ENCODE measurements at regions not wholly inside any gene's neighbourhood (a gene's known extent, or its start where the extent isn't known, plus 50 kb on each side); places are given as distances from the start of the nearest gene placed in this dataset.

DNA sequence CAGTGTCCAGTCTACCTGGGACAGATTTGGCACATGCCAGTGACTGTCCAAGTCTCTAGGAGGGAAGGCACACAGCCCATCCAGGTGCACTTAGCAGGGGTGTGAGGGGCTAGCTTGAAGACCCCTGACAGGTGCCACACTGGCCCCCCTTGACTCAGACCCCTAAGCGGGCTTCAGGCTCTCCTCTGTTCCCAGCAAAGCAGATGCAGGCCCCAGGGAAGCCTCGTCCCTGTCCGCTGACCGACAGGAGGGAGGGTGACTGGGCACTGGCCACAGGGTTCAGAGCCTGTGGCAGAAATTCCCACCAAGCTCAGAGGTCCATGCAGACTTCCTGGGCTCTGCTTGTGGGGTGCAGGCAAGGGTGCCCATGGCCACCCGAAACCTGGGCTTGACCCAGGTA lies 239.8 kb upstream of the MYT1L start:
- no peak for DNase-seq (ENCODE audit: low read depth)

DNA sequence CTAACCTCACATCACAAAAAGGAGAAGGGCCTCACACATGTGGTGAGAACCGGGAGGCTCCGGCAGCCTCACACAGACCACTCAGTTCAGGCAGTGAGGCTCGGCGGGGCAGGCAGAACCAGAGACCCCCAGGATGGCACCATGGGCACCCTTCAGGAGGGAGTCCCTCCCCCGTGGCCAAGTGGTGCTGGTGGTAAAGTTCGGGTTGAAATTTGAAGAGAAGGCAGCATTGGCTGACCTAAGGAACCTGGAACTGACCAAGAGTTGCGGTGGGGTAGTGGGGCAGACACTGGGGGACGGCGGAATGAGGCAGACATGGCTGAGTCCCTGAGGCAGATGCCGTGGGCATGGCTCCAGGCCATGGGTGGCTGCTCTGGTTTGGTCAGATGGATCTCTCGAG lies 239.3 kb upstream of the MYT1L start:
- no peak for DNase-seq (ENCODE audit: low read depth)

- DNase-seq (ENCODE audit: low read depth) = no peak
Measured at GRCh38 chr2:2569836-2570235, 238.8 kb upstream of the MYT1L start.

- DNase-seq (ENCODE audit: low read depth) = no peak
Measured at GRCh38 chr2:2569306-2569705, 238.2 kb upstream of the MYT1L start.

DNA sequence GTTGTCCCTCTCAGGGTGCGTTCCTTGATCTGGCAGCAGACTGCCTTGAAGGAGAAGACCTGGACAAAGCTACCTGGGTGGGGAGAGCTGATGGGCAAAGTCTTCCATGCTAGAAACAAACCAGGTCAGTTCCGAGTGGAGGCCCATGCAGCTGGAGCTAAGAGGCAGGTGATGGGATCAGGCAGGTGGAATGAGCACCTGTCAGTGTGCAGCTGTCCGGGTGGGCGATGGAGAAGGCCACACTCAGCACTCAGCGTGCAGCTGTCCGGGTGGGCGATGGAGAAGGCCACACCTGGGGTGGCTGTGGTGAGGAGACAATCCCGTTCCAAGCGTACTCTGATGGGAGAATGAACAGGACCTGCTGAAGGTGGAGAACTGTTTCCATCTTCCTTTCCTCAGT lies 237.3 kb upstream of the MYT1L start:
- no peak for DNase-seq (ENCODE audit: low read depth)

DNA sequence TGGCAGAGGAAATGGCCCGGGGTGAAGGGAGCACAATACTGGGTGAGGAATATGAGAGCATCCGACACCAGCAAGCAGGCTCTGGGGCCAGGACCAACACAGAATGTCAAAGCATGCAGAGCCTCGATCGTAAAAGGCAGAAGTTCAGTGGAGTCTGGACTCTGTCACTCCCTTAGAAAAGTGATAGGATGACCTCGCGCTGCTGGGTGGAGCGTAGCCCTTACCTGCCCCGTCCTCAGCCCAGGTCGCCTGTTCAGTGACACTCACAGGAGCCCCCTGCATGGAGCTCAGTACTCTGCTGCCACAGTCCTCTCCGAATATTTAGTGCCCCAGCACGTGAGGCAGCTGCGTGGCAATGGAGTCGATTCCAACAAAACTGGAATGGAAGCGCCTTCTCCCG lies 236.7 kb upstream of the MYT1L start:
- DNase-seq (ENCODE audit: low read depth) = no peak

GRCh38 chr2:2566396-2567323 lies 235.6 kb upstream of the MYT1L start:
- DNase-seq (ENCODE audit: low read depth) = no peak

GRCh38 chr2:2565671-2566070 lies 234.6 kb upstream of the MYT1L start:
- no peak for DNase-seq (ENCODE audit: low read depth)

DNA sequence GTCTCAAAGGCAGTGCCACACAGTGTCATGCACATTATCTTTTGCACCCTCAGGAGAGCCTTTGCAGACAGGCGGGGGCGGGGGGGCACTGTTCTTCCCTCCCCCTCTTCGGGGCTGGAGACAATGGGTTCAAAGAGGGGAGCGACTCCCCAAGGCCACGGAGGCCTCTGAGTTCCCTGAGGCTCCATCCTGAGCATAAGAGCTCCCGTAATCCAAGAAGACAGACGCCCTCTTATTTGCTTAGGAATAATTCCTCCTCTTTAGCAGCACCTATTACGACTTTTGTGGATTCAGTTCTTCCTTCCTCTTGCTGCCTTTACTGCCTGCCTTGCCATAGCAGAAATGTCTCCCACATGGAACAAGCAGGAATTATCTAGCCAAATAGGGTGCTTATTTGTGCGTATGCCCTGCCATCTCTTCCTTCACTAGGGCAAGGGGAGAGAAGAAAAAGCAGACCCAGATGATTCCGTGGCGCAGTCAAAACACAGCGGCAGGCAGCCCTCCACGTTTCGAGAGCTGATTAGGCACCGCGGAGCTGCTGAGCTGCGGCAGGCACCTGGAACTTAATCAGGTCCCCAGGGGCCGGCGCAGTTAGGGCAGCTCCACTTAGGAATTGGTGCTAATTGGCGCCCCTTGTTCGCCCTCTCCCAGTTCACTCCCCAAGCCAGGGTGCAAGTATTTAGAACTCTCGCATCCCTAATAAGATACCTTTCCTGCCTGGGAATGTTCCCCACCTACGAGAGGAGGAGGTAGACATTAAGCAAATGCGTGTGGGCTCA lies 233.4 kb upstream of the MYT1L start:
- no peak for DNase-seq (ENCODE audit: low read depth)

- no peak for DNase-seq (ENCODE audit: low read depth)
Measured at GRCh38 chr2:2563309-2563860, 232.3 kb upstream of the MYT1L start.

DNA sequence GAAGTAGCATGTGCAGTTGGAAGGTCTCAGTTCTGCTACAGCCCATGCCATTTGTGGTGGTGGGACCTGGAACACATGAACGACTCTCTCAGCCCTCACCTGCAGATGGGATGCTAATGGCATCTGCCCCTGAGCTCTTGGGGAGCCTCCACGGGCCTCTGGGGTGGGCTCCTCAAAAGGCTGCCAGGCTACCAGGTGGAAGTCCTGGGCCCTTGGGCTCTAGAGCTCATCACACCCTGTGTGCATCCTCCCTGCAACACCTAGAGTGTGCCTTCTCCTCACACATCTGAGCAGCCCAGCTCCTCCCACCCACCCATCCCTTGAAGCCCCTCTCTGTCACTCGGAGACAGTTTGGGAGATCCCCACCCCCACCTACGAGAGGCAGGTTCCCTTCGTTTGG lies 231.8 kb upstream of the MYT1L start:
- DNase-seq (ENCODE audit: low read depth) = no peak

DNA sequence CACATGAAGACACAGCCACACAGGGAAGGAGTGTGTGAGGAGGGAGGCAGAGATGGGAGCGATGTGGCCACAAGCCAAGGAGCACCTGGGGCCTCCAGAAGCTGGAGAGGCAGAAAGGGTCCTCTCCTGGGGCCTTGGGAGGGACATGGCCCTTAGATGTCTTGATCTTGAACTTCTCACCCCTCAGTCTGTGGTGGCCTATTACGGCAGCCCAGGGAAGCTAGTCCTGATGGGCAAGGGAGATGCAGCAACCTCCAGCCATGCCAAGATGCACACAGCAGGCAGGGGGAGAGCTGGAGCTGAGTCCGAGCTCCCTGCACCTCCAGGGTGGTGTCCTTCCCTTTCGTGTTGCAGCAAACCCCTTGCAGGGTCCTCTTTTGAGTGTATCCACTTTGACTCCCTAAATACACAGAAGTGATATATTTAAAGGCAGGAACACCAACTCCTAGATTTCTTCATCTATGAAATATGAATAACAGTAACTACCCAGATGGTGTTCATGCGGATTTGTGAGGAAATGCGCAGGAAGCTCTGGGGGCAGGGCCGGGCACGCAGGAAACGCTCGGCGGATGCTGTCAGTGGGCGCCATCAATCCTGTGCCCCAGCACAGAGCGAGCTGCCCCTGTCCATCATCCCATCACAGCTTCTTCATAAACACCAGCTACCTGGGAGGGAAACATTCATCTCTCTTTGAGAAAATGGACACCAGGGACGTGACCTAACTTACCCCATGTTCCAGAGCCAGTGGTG lies 230.4 kb upstream of the MYT1L start:
- no peak for DNase-seq (ENCODE audit: low read depth)

DNA sequence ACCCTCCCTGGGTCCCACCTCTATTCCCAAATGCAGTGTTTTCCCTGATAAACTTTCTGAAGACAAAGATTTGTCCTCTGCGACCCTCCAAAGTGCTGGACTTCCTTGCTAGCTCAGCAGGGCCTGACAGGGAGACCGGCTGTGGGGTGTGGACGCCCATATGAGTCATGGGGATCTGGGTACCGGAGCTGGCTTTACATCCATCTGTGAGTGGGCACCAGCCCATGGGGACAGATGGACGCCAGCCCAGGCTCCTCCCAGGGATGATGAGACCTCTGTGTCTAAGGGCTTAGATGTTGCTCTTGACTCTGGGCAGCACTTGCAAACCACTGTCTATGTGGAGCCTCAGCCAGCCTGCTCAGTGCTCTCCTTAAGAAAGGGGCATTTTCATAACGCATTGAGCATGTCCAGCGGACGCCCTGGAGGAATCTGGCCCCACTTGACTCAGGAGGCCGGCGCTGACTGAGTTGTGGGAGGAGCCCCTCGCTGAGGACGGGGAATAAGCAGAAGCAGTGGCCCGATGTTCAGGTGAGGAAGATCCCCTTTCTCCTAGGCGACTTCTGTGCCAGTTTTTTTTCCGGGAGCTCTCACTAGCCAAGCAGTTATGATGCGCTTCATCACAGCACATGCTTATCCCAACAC lies 229.4 kb upstream of the MYT1L start:
- DNase-seq (ENCODE audit: low read depth) = no peak

DNA sequence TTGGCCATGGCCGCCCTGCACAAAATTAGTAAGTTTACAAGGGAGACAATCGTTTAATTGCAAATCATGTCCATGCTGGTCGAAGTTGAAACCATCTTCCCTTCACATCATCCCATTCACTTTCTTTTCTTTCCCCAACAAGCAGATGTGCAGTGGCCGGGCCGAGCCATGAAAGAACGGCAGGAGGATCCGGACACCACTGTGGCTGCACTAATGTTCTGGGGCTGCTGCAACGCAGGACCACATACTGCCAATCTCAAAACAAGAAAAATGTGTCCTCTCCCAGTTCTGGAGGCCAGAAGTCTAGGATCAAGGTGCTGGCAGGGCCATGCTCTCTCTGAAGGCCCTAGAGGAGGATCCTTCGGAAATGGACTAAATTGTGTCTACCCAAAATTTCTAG lies 227.4 kb upstream of the MYT1L start:
- no peak for DNase-seq (ENCODE audit: low read depth)

DNA sequence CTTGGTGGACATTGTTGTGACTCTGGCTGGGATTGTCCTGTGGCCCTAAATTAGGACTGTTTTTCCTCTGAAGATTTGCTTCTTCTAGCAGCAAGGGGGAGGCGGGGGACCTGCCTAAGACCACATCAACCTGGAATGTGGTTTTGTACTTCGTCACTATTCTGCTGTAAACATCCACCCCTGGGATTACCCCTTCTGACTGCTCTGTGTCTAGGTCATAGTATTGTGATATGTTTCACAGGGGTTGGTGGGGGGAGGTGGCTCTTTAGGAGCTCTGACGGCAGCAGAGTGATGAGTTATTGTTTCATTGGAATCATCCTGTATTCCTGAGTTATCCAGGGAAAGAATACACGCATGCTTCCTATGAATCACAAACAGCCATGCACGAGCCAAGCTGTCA lies 226.4 kb upstream of the MYT1L start:
- no peak for DNase-seq (ENCODE audit: low read depth)

- no peak for DNase-seq (ENCODE audit: low read depth)
Measured at GRCh38 chr2:2550856-2551255, 219.8 kb upstream of the MYT1L start.

DNA sequence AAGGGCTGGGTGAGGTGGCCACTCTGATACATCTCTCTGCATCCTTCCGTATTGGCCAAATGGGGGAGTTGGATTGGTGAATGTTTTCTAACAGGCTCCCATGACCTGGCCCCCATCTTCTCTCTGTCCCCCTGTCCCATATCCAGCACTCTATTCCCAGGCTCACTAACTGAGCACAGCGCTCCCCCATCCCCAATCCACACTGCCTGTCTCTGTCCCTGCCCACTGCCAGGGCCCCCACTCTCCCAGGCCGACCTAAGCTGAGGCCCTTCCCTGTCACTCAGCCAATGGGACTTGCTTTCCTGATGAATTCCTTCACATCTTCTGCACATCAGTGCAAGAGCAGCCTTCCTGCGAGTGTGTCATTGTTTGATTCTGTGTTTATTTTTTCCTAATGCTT lies 216.8 kb upstream of the MYT1L start:
- no peak for DNase-seq (ENCODE audit: low read depth)

- DNase-seq (ENCODE audit: low read depth) = no peak
Measured at GRCh38 chr2:2547451-2547850, 216.4 kb upstream of the MYT1L start.

GRCh38 chr2:2546046-2546445 lies 215.0 kb upstream of the MYT1L start:
- DNase-seq (ENCODE audit: low read depth) = no peak

DNA sequence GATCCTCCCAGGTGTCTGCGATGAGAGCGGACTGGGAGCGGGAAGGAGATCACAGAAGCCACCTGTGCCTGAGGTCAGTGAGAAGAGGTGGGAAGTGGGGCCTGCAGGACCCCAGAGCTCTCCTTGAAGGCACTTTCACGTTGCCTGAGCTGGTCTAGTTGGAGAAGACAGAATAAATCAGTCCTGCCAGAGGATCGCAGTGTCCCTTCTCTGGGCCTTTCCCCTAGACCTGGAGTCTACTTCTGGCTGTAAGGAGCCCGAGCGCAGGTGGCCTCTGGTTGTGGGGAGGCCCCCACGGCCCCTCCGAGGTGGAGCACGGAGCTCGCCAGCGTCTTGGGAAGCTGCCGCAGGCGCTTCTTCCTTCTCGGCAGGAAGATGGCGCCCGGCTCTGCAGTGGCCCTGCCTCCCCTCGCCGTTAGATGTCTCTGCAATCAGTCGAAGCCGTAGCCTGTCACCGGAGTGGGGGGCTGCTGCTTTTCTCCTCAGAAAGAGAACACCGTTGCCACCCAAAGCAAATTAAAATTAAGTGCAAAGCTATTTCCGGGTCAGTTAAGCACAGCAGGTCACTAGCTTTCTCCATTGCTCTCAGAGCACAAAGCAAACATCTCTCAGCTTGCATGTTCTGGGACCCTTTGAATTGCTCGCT lies 212.0 kb upstream of the MYT1L start:
- DNase-seq (ENCODE audit: low read depth) = no peak

GRCh38 chr2:2542316-2542715 lies 211.2 kb upstream of the MYT1L start:
- DNase-seq (ENCODE audit: low read depth) = no peak

All from renal cortical epithelial cell (primary cell).